K562 (cell line): ENCODE measurements at regions not wholly inside any gene's neighbourhood (a gene's known extent, or its start where the extent isn't known, plus 50 kb on each side); places are given as distances from the start of the nearest gene placed in this dataset.

Source experiments
- ATAC-seq: fragments of 200-7000 bp; cut with Tn5 transposase; 3 replicates; pipeline ENCODE4 v1.9.1; 2020; ENCODE audit warnings: moderate library complexity
- BruUV-seq: library from RNA; stranded (reverse); fragments of 400-500 nt; replicated peaks from 2 replicates; lab custom pipeline; 2021; lab: Mats Ljungman, UMichigan
- CTCF ChIA-PET: fragments of 300-600 bp; formaldehyde crosslinking; extraction: SDS; loops from one replicate; lab custom pipeline; 2021; ENCODE audit warnings: low intra/inter-chr PET ratio; lab: Yijun Ruan, JAX
- POLR2A ChIA-PET: fragments of 300-600, 350-650 bp; sonication (Branson Sonifier 250); formaldehyde crosslinking; extraction: SDS; loops from one replicate; lab custom pipeline; 2021; ENCODE audit warnings: antibody characterized with exemption, inconsistent platforms; lab: Yijun Ruan, JAX
- DNase-seq, 4 experiments: peaks; one replicate each; pipeline versions ENCODE4 v3.0.0 to v3.0.0-alpha.2; 2011 to 2018; ENCODE audit warnings: low spot score in 3 of 4, mixed read lengths in 3 of 4; ENCODE audit errors: extremely low read depth in 1 of 4
- FAIRE-seq: peaks from 2 replicates; lab custom pipeline; 2011; peaks lifted over from hg19 to GRCh38; lab: Jason Lieb, UNC
- H2AFZ ChIP-seq: 2 replicates; pipeline ENCODE4 v1.6.0; 2011; ENCODE audit warnings: low read depth, low read length, control low read depth, inconsistent platforms
- H3K27ac ChIP-seq: fragments of 200-600 bp; 3 replicates; pipeline ENCODE4 v1.8.0; 2011; ENCODE audit warnings: low read depth, mild to moderate bottlenecking, control low read depth, inconsistent platforms, low read length, moderate library complexity, mixed read lengths; ENCODE audit errors: extremely low read depth
- H3K27me3 ChIP-seq, 2 experiments: fragments of 300-600 bp in 1 of 2; 2 replicates in 1 of 2; 3 replicates in 1 of 2; pipeline versions ENCODE4 v1.6.0 to v1.8.0; 2011; ENCODE audit warnings: inconsistent platforms in 2 of 2, low read length in 2 of 2, mild to moderate bottlenecking in 1 of 2, mixed read lengths in 1 of 2, moderate library complexity in 1 of 2; ENCODE audit not compliant: control insufficient read depth in 2 of 2, insufficient read depth in 2 of 2
- H3K36me3 ChIP-seq: fragments of 300-600 bp; 3 replicates; pipeline ENCODE4 v1.8.0; 2011; ENCODE audit warnings: mild to moderate bottlenecking, low read length, inconsistent platforms; ENCODE audit not compliant: control insufficient read depth, insufficient read depth
- H3K4me1 ChIP-seq, 2 experiments: fragments of 200-600 bp in 1 of 2; replicated peaks in 1 of 2; 2 replicates in 1 of 2; 3 replicates in 1 of 2; pipeline versions ENCODE4 v1.5.1 to v1.8.0; 2011; ENCODE audit warnings: inconsistent platforms in 2 of 2, low read length in 2 of 2, mild to moderate bottlenecking in 1 of 2, mixed read lengths in 1 of 2, moderate library complexity in 1 of 2; ENCODE audit not compliant: control insufficient read depth in 2 of 2, insufficient read depth in 2 of 2
- H3K4me2 ChIP-seq: 2 replicates; pipeline ENCODE4 v1.6.1; 2011; ENCODE audit warnings: low read length, control low read depth, inconsistent platforms, mixed read lengths; ENCODE audit not compliant: insufficient read depth
- H3K4me3 ChIP-seq: fragments of 200-600 bp; sonication (generic), shearing (Covaris generic); 2 replicates; pipeline ENCODE4 v1.5.1; 2016; ENCODE audit warnings: control low read depth, inconsistent platforms
- H3K79me2 ChIP-seq: fragments of 200-600 bp; 3 replicates; pipeline ENCODE4 v1.8.0; 2011; ENCODE audit warnings: low read length, inconsistent platforms; ENCODE audit not compliant: control insufficient read depth, insufficient read depth
- H3K9ac ChIP-seq, 2 experiments: 2 replicates each; pipeline versions ENCODE4 v1.6.0 to v1.6.1; 2011; ENCODE audit warnings: low read depth in 2 of 2, low read length in 2 of 2, control low read depth in 1 of 2, inconsistent platforms in 1 of 2, mild to moderate bottlenecking in 1 of 2, mixed read lengths in 1 of 2; ENCODE audit not compliant: insufficient read depth in 1 of 2
- H3K9me1 ChIP-seq: one replicate; pipeline ENCODE4 v1.6.0; 2011; ENCODE audit warnings: inconsistent platforms, mild to moderate bottlenecking, low read length, moderate library complexity; ENCODE audit not compliant: control insufficient read depth, insufficient read depth
- H3K9me3 ChIP-seq: replicated peaks from 2 replicates; pipeline ENCODE4 v1.5.1; 2011; ENCODE audit warnings: low read depth, low read length, inconsistent platforms; ENCODE audit not compliant: control insufficient read depth, insufficient read depth
- H4K20me1 ChIP-seq: replicated peaks from 2 replicates; pipeline ENCODE4 v1.6.1; 2011; ENCODE audit warnings: low read length, inconsistent platforms, mixed read lengths; ENCODE audit not compliant: control insufficient read depth, insufficient read depth
- WGBS: fragments of 100-300 bp; shearing (Covaris generic); methylation state at CpG from one replicate; pipeline ENCODE4 v1.1.6; 2016; ENCODE audit warnings: low coverage, mixed read lengths; ENCODE audit not compliant: insufficient coverage; ENCODE audit errors: missing lambda C conversion rate; 5-methylcytosine and 5-hydroxymethylcytosine counted together
- in situ Hi-C: fragments of 300-500 bp; cut with MboI; formaldehyde crosslinking; loops from 4 replicates; pipeline ENCODE4 v1.15.0; 2018; ENCODE audit warnings: inconsistent platforms, mixed read lengths
- intact Hi-C: fragments of 100-400 bp; cut with micrococcal nuclease; formaldehyde crosslinking; loops from 2 replicates; pipeline ENCODE4 v1.14.2; 2022
- TF ChIP-seq, protein P1 (sequence below): fragments of 250-450 bp; sonication (Bioruptor Pico); IDR thresholded peaks from 2 replicates; pipeline ENCODE4 v1.4.0; 2020; ENCODE audit warnings: mild to moderate bottlenecking, moderate library complexity
- TF ChIP-seq, protein P2 (sequence below), 2 experiments: fragments of 450-650 bp; formaldehyde crosslinking in 1 of 2; IDR thresholded peaks; 2 replicates each; pipeline versions ENCODE4 v1.4.0 to v1.6.1; 2014 to 2020; ENCODE audit warnings: mild to moderate bottlenecking in 2 of 2, borderline replicate concordance in 1 of 2, low read depth in 1 of 2

DNA sequence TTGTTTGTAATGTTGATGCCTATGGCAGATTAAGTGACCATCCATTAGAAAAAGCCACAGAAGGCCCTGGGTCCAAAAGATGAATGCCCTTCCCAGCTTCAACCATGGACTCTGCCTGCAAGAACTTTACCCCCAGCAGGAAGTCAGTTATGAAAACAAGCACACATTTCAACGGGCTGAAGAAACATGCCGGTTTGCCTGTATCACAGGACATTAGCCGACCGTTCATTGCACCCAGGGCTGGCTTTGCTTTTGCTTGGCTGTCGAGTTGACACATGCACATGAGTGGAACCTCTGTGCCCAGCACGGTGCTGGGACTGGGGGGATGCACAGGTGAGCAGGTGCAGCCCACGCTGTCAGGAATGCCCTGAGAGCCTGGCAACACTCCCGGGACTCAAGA is 1087.0 kb downstream of the BCL11B start:
- Histone ChIP-seq H3K4me1 (no peaks in the 10 kb centered on the region), H3K4me3 (no peak overlapping the region), H4K20me1 (no peaks in the 10 kb centered on the region), H3K9ac (no peak overlapping the region), H3K27me3 (no peaks in the 10 kb centered on the region), H2AFZ (no peak overlapping the region), H3K9me3 (no peaks in the 10 kb centered on the region), H3K36me3 (no peaks in the 10 kb centered on the region), H3K4me2 (no peak overlapping the region), H3K79me2 (no peaks in the 10 kb centered on the region), H3K9me1 (no peaks in the 10 kb centered on the region), H3K27ac (no peak overlapping the region)
- BruUV-seq: no TSS peak
- no peak for DNase-seq
- WGBS: 0% methylated on average over 8 of the region's 8 CpGs
- no peak for FAIRE-seq
- TF ChIP-seq, protein P1, sequence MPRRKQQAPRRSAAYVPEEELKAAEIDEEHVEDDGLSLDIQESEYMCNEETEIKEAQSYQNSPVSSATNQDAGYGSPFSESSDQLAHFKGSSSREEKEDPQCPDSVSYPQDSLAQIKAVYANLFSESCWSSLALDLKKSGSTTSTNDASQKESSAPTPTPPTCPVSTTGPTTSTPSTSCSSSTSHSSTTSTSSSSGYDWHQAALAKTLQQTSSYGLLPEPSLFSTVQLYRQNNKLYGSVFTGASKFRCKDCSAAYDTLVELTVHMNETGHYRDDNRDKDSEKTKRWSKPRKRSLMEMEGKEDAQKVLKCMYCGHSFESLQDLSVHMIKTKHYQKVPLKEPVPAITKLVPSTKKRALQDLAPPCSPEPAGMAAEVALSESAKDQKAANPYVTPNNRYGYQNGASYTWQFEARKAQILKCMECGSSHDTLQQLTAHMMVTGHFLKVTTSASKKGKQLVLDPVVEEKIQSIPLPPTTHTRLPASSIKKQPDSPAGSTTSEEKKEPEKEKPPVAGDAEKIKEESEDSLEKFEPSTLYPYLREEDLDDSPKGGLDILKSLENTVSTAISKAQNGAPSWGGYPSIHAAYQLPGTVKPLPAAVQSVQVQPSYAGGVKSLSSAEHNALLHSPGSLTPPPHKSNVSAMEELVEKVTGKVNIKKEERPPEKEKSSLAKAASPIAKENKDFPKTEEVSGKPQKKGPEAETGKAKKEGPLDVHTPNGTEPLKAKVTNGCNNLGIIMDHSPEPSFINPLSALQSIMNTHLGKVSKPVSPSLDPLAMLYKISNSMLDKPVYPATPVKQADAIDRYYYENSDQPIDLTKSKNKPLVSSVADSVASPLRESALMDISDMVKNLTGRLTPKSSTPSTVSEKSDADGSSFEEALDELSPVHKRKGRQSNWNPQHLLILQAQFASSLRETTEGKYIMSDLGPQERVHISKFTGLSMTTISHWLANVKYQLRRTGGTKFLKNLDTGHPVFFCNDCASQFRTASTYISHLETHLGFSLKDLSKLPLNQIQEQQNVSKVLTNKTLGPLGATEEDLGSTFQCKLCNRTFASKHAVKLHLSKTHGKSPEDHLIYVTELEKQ: no peak
- TF ChIP-seq, protein P2, sequence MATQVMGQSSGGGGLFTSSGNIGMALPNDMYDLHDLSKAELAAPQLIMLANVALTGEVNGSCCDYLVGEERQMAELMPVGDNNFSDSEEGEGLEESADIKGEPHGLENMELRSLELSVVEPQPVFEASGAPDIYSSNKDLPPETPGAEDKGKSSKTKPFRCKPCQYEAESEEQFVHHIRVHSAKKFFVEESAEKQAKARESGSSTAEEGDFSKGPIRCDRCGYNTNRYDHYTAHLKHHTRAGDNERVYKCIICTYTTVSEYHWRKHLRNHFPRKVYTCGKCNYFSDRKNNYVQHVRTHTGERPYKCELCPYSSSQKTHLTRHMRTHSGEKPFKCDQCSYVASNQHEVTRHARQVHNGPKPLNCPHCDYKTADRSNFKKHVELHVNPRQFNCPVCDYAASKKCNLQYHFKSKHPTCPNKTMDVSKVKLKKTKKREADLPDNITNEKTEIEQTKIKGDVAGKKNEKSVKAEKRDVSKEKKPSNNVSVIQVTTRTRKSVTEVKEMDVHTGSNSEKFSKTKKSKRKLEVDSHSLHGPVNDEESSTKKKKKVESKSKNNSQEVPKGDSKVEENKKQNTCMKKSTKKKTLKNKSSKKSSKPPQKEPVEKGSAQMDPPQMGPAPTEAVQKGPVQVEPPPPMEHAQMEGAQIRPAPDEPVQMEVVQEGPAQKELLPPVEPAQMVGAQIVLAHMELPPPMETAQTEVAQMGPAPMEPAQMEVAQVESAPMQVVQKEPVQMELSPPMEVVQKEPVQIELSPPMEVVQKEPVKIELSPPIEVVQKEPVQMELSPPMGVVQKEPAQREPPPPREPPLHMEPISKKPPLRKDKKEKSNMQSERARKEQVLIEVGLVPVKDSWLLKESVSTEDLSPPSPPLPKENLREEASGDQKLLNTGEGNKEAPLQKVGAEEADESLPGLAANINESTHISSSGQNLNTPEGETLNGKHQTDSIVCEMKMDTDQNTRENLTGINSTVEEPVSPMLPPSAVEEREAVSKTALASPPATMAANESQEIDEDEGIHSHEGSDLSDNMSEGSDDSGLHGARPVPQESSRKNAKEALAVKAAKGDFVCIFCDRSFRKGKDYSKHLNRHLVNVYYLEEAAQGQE (IDR thresholded peaks at IDR 0.05; ENCODE audit: borderline replicate concordance): no peak
- TF ChIP-seq, protein P2 (CRISPR knock-in tag; IDR thresholded peaks at IDR 0.05; ENCODE audit: low read depth): no peak
- intact Hi-C loops (no loop called here), in situ Hi-C loops (no loop called here)
- POLR2A ChIA-PET: no interaction called here
- no peak for ATAC-seq
- CTCF ChIA-PET: no interaction called here
